ENCODE measurements at regions not wholly inside any gene's neighbourhood (a gene's known extent, or its start where the extent isn't known, plus 50 kb on each side); places are given as distances from the start of the nearest gene placed in this dataset.
"Not testable (repeated sequence)": the region's sequence is repeated elsewhere in the genome, so short reads cannot be mapped to it uniquely, and the experiment has no call there.

- ATAC-seq = peak in 2 of 4 donors; percentile 33 to 53
- 33 to 65% (median 44%) methylated on average over 2 of the region's 2 CpGs for WGBS, 4 donors
- no peaks in the 10 kb centered on the region for H3K27me3 ChIP-seq
- H3K9me3 ChIP-seq = peaks cover 0 to 7% (median 0%) of the 10 kb centered on the region in 12 donors
- H3K4me1 ChIP-seq = peaks cover 0 to 20% (median 0%) of the 10 kb centered on the region in 12 donors
- peak in 1 of 5 donors; percentile 18 for DNase-seq
- TF ChIP-seq POLR2A (IDR thresholded peaks at IDR 0.05) (no peak), CTCF (IDR thresholded peaks at IDR 0.05) (no peak)
- no peak overlapping the region for H3K4me3 ChIP-seq
- intact Hi-C loops (cut with DNase I) = loop anchor here in 6 of 10 donors (5.0 to 10.0 kb wide), 3 partner anchors 691 to 719 kb away; no protein-coding TSS in a partner anchor
- no peaks in the 10 kb centered on the region for H3K36me3 ChIP-seq
- no peak overlapping the region for H3K27ac ChIP-seq
Observed at GRCh38 chr14:56423544-56423943, 156.1 kb upstream of the TMEM260 start.

- Histone ChIP-seq H3K27me3 (no peaks in the 10 kb centered on the region), H3K9me3 (no peaks in the 10 kb centered on the region), H3K4me3 (no peak overlapping the region), H3K36me3 (no peaks in the 10 kb centered on the region), H3K27ac (no peak overlapping the region), H3K4me1 (no peaks in the 10 kb centered on the region)
- DNase-seq (no peak), ATAC-seq (no peak)
- TF ChIP-seq POLR2A (IDR thresholded peaks at IDR 0.05) (no peak), CTCF (IDR thresholded peaks at IDR 0.05) (no peak)
- WGBS, 4 donors = 65 to 74% (median 71%) methylated on average over 4 of the region's 4 CpGs
- intact Hi-C loops (cut with DNase I) = no loop called here
Observed at GRCh38 chr14:56431013-56431412, 148.6 kb upstream of the TMEM260 start.

- no peak for ATAC-seq
- Histone ChIP-seq H3K9me3 (peaks cover 0 to 6% (median 0%) of the 10 kb centered on the region in 12 donors), H3K4me1 (no peaks in the 10 kb centered on the region), H3K27ac (no peak overlapping the region), H3K27me3 (peaks cover 0 to 16% (median 0%) of the 10 kb centered on the region in 9 donors), H3K36me3 (no peaks in the 10 kb centered on the region), H3K4me3 (no peak overlapping the region)
- WGBS, 4 donors = 94 to 95% (median 95%) methylated on average over 2 of the region's 2 CpGs
- DNase-seq = no peak
- intact Hi-C loops (cut with DNase I) = no loop called here
- TF ChIP-seq POLR2A (IDR thresholded peaks at IDR 0.05) (no peak), CTCF (IDR thresholded peaks at IDR 0.05) (no peak)
Observed at GRCh38 chr14:56449670-56450213, 129.9 kb upstream of the TMEM260 start.

- no peak for ATAC-seq
- Histone ChIP-seq H3K4me1 (no peaks in the 10 kb centered on the region), H3K27me3 (peaks cover 0 to 16% (median 0%) of the 10 kb centered on the region in 9 donors), H3K27ac (no peak overlapping the region), H3K4me3 (no peak overlapping the region), H3K36me3 (no peaks in the 10 kb centered on the region), H3K9me3 (peaks cover 0 to 6% (median 0%) of the 10 kb centered on the region in 12 donors)
- intact Hi-C loops (cut with DNase I) = no loop called here
- 74 to 88% (median 79%) methylated on average over 6 of the region's 6 CpGs for WGBS, 4 donors
- no peak for DNase-seq
- TF ChIP-seq CTCF (IDR thresholded peaks at IDR 0.05) = no peak
- TF ChIP-seq POLR2A (IDR thresholded peaks at IDR 0.05) = no peak
Observed at GRCh38 chr14:56452940-56453339, 126.7 kb upstream of the TMEM260 start.

- H3K36me3 ChIP-seq; H3K4me1 ChIP-seq; intact Hi-C loops (cut with DNase I); H3K27me3 ChIP-seq; H3K9me3 ChIP-seq; H3K4me3 ChIP-seq; DNase-seq; H3K27ac ChIP-seq; ATAC-seq: not testable (repeated sequence)
- 92 to 97% (median 94%) methylated on average over 3 of the region's 3 CpGs for WGBS, 4 donors
Observed at GRCh38 chr14:56454680-56455079, 124.9 kb upstream of the TMEM260 start.

Measured in heart left ventricle (tissue), 16 donors.